ENCODE measurements at regions not wholly inside any gene's neighbourhood (a gene's known extent, or its start where the extent isn't known, plus 50 kb on each side); places are given as distances from the start of the nearest gene placed in this dataset.

DNA sequence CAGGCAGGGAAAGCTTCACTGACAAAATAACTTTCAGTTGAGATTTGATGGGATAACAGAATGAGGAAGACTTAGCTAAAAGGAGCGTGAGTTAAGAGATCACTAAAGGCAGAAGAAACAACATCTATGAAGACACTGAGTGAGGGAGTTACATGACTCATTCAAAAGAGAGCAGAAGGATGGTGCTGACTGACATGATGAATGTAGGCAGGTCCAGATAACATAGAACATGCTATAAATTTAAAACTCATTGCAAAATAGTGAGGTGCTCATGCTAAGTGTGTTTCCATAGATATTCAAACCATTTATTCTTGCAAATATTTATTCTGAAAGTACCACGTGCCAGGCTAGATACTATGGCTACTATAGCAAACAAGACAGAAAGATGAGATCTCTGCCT is 116.4 kb upstream of the DGKB start:
- ATAC-seq = no peak
- Mint-ChIP-seq H3K9me3 (peaks cover 11% of the 10 kb centered on the region), H3K4me1 (peaks cover 21% of the 10 kb centered on the region), H3K4me3 (no peak overlapping the region), H3K36me3 (no peaks in the 10 kb centered on the region), H3K27me3 (ENCODE audit: low read depth) (no peaks in the 10 kb centered on the region), H3K27ac (no peak overlapping the region)
- TF ChIP-seq EMX1 (CRISPR knock-in tag; IDR thresholded peaks at IDR 0.05) (no peak), TCF7 (CRISPR knock-in tag; IDR thresholded peaks at IDR 0.05; ENCODE audit: low read depth) (no peak), MYBL2 (CRISPR knock-in tag; IDR thresholded peaks at IDR 0.05) (no peak), USF2 (CRISPR knock-in tag; IDR thresholded peaks at IDR 0.05) (no peak), ZNF423 (CRISPR knock-in tag; IDR thresholded peaks at IDR 0.05) (no peak), FOXP1 (CRISPR knock-in tag; IDR thresholded peaks at IDR 0.05; ENCODE audit: borderline replicate concordance) (no peak), ZNF396 (CRISPR knock-in tag; IDR thresholded peaks at IDR 0.05; ENCODE audit: borderline replicate concordance) (no peak), KAT7 (CRISPR knock-in tag; IDR thresholded peaks at IDR 0.05; ENCODE audit: borderline replicate concordance) (no peak), NFATC4 (CRISPR knock-in tag; IDR thresholded peaks at IDR 0.05) (no peak)
- TF ChIP-seq, protein P1, sequence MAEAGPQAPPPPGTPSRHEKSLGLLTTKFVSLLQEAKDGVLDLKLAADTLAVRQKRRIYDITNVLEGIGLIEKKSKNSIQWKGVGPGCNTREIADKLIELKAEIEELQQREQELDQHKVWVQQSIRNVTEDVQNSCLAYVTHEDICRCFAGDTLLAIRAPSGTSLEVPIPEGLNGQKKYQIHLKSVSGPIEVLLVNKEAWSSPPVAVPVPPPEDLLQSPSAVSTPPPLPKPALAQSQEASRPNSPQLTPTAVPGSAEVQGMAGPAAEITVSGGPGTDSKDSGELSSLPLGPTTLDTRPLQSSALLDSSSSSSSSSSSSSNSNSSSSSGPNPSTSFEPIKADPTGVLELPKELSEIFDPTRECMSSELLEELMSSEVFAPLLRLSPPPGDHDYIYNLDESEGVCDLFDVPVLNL (CRISPR knock-in tag; IDR thresholded peaks at IDR 0.05; ENCODE audit: borderline replicate concordance, low read depth) = no peak
- CTCF ChIA-PET = no interaction called here
- DNase-seq (ENCODE audit: low spot score) = no peak
- POLR2A ChIA-PET = no interaction called here

DNA sequence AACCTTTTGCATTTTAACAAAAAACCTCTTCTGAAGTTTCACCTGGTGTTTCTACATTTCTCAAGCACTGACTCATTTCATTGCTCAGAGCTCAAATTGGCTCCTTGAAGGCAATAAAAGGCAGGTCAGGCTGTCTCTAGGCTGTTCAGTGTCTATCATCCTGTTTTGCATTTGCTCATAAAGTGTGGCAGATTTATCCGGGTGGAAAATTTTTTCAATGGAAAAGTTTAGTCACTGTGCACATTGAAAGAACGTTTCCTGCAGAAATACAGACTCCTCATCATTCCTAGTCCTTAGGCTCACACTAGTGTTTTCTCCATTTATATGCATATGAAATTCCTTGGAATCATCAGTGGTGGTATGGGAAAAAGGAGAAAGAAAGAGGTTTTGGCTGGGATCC is 114.2 kb upstream of the DGKB start:
- peaks cover 27% of the 10 kb centered on the region for H3K4me1 Mint-ChIP-seq
- no peak overlapping the region for H3K4me3 Mint-ChIP-seq
- ATAC-seq = no peak
- peaks cover 11% of the 10 kb centered on the region for H3K9me3 Mint-ChIP-seq
- H3K36me3 Mint-ChIP-seq = no peaks in the 10 kb centered on the region
- H3K27me3 Mint-ChIP-seq (ENCODE audit: low read depth) = no peaks in the 10 kb centered on the region
- ChIA-PET POLR2A (interaction anchor here (0.6 kb wide), 1 partner anchor 237 kb away, joined by 5 read pairs; no protein-coding TSS in a partner anchor), CTCF (interaction anchor here (0.6 to 2.6 kb wide), 27 partner anchors 9 to 1874 kb away, joined by 3 to 37 read pairs (median 4); partner anchors contain the start of gene DGKB)
- TF ChIP-seq ZBTB21 (CRISPR knock-in tag; IDR thresholded peaks at IDR 0.05; ENCODE audit: borderline replicate concordance) (no peak), ZNF396 (CRISPR knock-in tag; IDR thresholded peaks at IDR 0.05; ENCODE audit: borderline replicate concordance) (no peak), GABPB1 (CRISPR knock-in tag; IDR thresholded peaks at IDR 0.05) (no peak), JUN (CRISPR knock-in tag; IDR thresholded peaks at IDR 0.05) (no peak), ESRRA (CRISPR knock-in tag; IDR thresholded peaks at IDR 0.05; ENCODE audit: borderline replicate concordance) (no peak), NR2C2 (CRISPR knock-in tag; IDR thresholded peaks at IDR 0.05) (no peak), ZNF121 (CRISPR knock-in tag; IDR thresholded peaks at IDR 0.05) (no peak), GTF2I (CRISPR knock-in tag; conservative IDR thresholded peaks at IDR 0.05) (no peak), ZNF416 (CRISPR knock-in tag; IDR thresholded peaks at IDR 0.05) (no peak), ZNF423 (CRISPR knock-in tag; IDR thresholded peaks at IDR 0.05) (no peak), FOXJ3 (CRISPR knock-in tag; IDR thresholded peaks at IDR 0.05; ENCODE audit: borderline replicate concordance) (no peak), PRRX2 (CRISPR knock-in tag; IDR thresholded peaks at IDR 0.05) (no peak), NR3C1 (CRISPR knock-in tag; conservative IDR thresholded peaks at IDR 0.05; ENCODE audit: low read depth) (no peak), HMGA2 (CRISPR knock-in tag; IDR thresholded peaks at IDR 0.05) (no peak)
- TF ChIP-seq, protein P2, sequence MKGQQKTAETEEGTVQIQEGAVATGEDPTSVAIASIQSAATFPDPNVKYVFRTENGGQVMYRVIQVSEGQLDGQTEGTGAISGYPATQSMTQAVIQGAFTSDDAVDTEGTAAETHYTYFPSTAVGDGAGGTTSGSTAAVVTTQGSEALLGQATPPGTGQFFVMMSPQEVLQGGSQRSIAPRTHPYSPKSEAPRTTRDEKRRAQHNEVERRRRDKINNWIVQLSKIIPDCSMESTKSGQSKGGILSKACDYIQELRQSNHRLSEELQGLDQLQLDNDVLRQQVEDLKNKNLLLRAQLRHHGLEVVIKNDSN (CRISPR knock-in tag; IDR thresholded peaks at IDR 0.05) = no peak
- TF ChIP-seq, protein P3, sequence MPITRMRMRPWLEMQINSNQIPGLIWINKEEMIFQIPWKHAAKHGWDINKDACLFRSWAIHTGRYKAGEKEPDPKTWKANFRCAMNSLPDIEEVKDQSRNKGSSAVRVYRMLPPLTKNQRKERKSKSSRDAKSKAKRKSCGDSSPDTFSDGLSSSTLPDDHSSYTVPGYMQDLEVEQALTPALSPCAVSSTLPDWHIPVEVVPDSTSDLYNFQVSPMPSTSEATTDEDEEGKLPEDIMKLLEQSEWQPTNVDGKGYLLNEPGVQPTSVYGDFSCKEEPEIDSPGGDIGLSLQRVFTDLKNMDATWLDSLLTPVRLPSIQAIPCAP (CRISPR knock-in tag; IDR thresholded peaks at IDR 0.05) = no peak
- TF ChIP-seq, protein P4, sequence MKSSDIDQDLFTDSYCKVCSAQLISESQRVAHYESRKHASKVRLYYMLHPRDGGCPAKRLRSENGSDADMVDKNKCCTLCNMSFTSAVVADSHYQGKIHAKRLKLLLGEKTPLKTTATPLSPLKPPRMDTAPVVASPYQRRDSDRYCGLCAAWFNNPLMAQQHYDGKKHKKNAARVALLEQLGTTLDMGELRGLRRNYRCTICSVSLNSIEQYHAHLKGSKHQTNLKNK (CRISPR knock-in tag; IDR thresholded peaks at IDR 0.05) = no peak
- TF ChIP-seq, protein P5, sequence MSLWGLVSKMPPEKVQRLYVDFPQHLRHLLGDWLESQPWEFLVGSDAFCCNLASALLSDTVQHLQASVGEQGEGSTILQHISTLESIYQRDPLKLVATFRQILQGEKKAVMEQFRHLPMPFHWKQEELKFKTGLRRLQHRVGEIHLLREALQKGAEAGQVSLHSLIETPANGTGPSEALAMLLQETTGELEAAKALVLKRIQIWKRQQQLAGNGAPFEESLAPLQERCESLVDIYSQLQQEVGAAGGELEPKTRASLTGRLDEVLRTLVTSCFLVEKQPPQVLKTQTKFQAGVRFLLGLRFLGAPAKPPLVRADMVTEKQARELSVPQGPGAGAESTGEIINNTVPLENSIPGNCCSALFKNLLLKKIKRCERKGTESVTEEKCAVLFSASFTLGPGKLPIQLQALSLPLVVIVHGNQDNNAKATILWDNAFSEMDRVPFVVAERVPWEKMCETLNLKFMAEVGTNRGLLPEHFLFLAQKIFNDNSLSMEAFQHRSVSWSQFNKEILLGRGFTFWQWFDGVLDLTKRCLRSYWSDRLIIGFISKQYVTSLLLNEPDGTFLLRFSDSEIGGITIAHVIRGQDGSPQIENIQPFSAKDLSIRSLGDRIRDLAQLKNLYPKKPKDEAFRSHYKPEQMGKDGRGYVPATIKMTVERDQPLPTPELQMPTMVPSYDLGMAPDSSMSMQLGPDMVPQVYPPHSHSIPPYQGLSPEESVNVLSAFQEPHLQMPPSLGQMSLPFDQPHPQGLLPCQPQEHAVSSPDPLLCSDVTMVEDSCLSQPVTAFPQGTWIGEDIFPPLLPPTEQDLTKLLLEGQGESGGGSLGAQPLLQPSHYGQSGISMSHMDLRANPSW (CRISPR knock-in tag; conservative IDR thresholded peaks at IDR 0.05; ENCODE audit: low read depth) = no peak
- H3K27ac Mint-ChIP-seq = no peak overlapping the region; the same call in 1 of the 2 replicates
- no peak for DNase-seq (ENCODE audit: low spot score)
